OCI-LY1 (cell line): ENCODE measurements at regions not wholly inside any gene's neighbourhood (a gene's known extent, or its start where the extent isn't known, plus 50 kb on each side); places are given as distances from the start of the nearest gene placed in this dataset.

Experiments
- H2AFZ ChIP-seq: fragments of 200-600 bp; sonication (generic), shearing (Covaris generic); 2 replicates; pipeline ENCODE4 v1.6.0; 2014; ENCODE audit warnings: antibody characterized with exemption, mild to moderate bottlenecking, low read length
- H3F3A ChIP-seq: fragments of 200-600 bp; sonication (generic), shearing (Covaris generic); 2 replicates; pipeline ENCODE4 v1.6.0; 2014; ENCODE audit warnings: mild to moderate bottlenecking, antibody characterized with exemption, low read length, moderate library complexity; ENCODE audit not compliant: insufficient read depth
- H3K27ac ChIP-seq: fragments of 200-600 bp; sonication (generic); 2 replicates; pipeline ENCODE4 v1.5.1; 2014; ENCODE audit warnings: low read length, mixed run types, mild to moderate bottlenecking, low read depth; ENCODE audit not compliant: poor library complexity, severe bottlenecking
- H3K27me3 ChIP-seq: fragments of 200-600 bp; sonication (generic); 2 replicates; pipeline ENCODE4 v1.6.0; 2014; ENCODE audit warnings: antibody characterized with exemption, mild to moderate bottlenecking, low read length, moderate library complexity; ENCODE audit not compliant: insufficient read depth
- H3K36me3 ChIP-seq: fragments of 200-600 bp; sonication (generic); 2 replicates; pipeline ENCODE4 v1.6.1; 2014; ENCODE audit warnings: mild to moderate bottlenecking, antibody characterized with exemption, low read length, moderate library complexity, mixed read lengths; ENCODE audit not compliant: insufficient read depth
- H3K4me1 ChIP-seq: fragments of 200-600 bp; sonication (generic); 2 replicates; pipeline ENCODE4 v1.5.1; 2014; ENCODE audit warnings: mild to moderate bottlenecking, low read length, moderate library complexity; ENCODE audit not compliant: insufficient read depth, severe bottlenecking
- H3K4me2 ChIP-seq: fragments of 200-600 bp; sonication (generic), shearing (Covaris generic); 2 replicates; pipeline ENCODE4 v1.6.1; 2014; ENCODE audit warnings: low read length
- H3K4me3 ChIP-seq: fragments of 200-600 bp; sonication (generic); 2 replicates; pipeline ENCODE4 v1.5.1; 2014; ENCODE audit warnings: low read length, low read depth, mild to moderate bottlenecking, mixed read lengths; ENCODE audit not compliant: poor library complexity, severe bottlenecking
- H3K79me2 ChIP-seq: fragments of 200-600 bp; shearing (Covaris generic); 2 replicates; pipeline ENCODE4 v1.6.1; 2016; ENCODE audit warnings: mixed run types, low read length, mixed read lengths; ENCODE audit not compliant: insufficient read depth
- H3K9ac ChIP-seq: fragments of 200-600 bp; sonication (generic), shearing (Covaris generic); 2 replicates; pipeline ENCODE4 v1.6.1; 2014; ENCODE audit warnings: mild to moderate bottlenecking, low read length, mixed read lengths
- H3K9me2 ChIP-seq: fragments of 200-600 bp; sonication (generic), shearing (Covaris generic); 2 replicates; pipeline ENCODE4 v1.6.1; 2014; ENCODE audit warnings: low read depth, mild to moderate bottlenecking, low read length, mixed read lengths
- H3K9me3 ChIP-seq: fragments of 200-600 bp; shearing (Covaris generic); 2 replicates; pipeline ENCODE4 v1.6.1; 2014; ENCODE audit warnings: low read length, mixed read lengths
- H4K20me1 ChIP-seq: fragments of 200-600 bp; sonication (generic), shearing (Covaris generic); 2 replicates; pipeline ENCODE4 v1.6.0; 2016; ENCODE audit warnings: mild to moderate bottlenecking, low read length; ENCODE audit not compliant: insufficient read depth
- EZH2 ChIP-seq: fragments of 200-600 bp; sonication (generic), shearing (Covaris generic); IDR thresholded peaks from 2 replicates; pipeline ENCODE4 v1.8.0; 2017; ENCODE audit warnings: borderline replicate concordance, mixed run types, mild to moderate bottlenecking, antibody characterized with exemption, low read length, moderate library complexity, mixed read lengths
- TF ChIP-seq, protein P1 (sequence below): fragments of 200-600 bp; sonication (generic), shearing (Covaris generic); IDR thresholded peaks from 2 replicates; pipeline ENCODE4 v1.5.1; 2017; ENCODE audit warnings: mild to moderate bottlenecking, antibody characterized with exemption, low read length, moderate library complexity, mixed read lengths

- no peak overlapping the region for H3K9ac ChIP-seq
- no peaks in the 10 kb centered on the region for H3K9me3 ChIP-seq
- H4K20me1 ChIP-seq, result no peaks in the 10 kb centered on the region
- no peaks in the 10 kb centered on the region for H3K4me1 ChIP-seq
- TF ChIP-seq, protein P1, sequence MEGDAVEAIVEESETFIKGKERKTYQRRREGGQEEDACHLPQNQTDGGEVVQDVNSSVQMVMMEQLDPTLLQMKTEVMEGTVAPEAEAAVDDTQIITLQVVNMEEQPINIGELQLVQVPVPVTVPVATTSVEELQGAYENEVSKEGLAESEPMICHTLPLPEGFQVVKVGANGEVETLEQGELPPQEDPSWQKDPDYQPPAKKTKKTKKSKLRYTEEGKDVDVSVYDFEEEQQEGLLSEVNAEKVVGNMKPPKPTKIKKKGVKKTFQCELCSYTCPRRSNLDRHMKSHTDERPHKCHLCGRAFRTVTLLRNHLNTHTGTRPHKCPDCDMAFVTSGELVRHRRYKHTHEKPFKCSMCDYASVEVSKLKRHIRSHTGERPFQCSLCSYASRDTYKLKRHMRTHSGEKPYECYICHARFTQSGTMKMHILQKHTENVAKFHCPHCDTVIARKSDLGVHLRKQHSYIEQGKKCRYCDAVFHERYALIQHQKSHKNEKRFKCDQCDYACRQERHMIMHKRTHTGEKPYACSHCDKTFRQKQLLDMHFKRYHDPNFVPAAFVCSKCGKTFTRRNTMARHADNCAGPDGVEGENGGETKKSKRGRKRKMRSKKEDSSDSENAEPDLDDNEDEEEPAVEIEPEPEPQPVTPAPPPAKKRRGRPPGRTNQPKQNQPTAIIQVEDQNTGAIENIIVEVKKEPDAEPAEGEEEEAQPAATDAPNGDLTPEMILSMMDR, result no peak
- TF ChIP-seq EZH2, result no peak
- no peaks in the 10 kb centered on the region for H3K79me2 ChIP-seq
- H3K27ac ChIP-seq, result no peak overlapping the region
- H3K9me2 ChIP-seq, result no peaks in the 10 kb centered on the region
- no peak overlapping the region for H3K4me3 ChIP-seq
- no peak overlapping the region for H3K4me2 ChIP-seq
- H3K27me3 ChIP-seq, result peaks cover 5% of the 10 kb centered on the region; the same call in 1 of the 2 replicates
- H3F3A ChIP-seq, result no peaks in the 10 kb centered on the region
- H2AFZ ChIP-seq, result no peak overlapping the region
- H3K36me3 ChIP-seq, result no peaks in the 10 kb centered on the region
These were observed 122.5 kb upstream of the SPACA7 start for GRCh38 chr13:112253631-112254030.

- no peak overlapping the region for H2AFZ ChIP-seq
- no peak overlapping the region for H3K9ac ChIP-seq
- no peaks in the 10 kb centered on the region for H3K4me1 ChIP-seq
- no peaks in the 10 kb centered on the region for H3F3A ChIP-seq
- H3K9me2 ChIP-seq, result no peaks in the 10 kb centered on the region
- H3K9me3 ChIP-seq, result no peaks in the 10 kb centered on the region
- no peak overlapping the region for H3K4me2 ChIP-seq
- TF ChIP-seq, protein P1, result no peak
- TF ChIP-seq EZH2, result no peak
- no peaks in the 10 kb centered on the region for H3K36me3 ChIP-seq
- no peaks in the 10 kb centered on the region for H3K79me2 ChIP-seq
- peaks cover 5% of the 10 kb centered on the region; the same call in 1 of the 2 replicates for H3K27me3 ChIP-seq
- H3K4me3 ChIP-seq, result no peak overlapping the region
- H4K20me1 ChIP-seq, result no peaks in the 10 kb centered on the region
- H3K27ac ChIP-seq, result no peak overlapping the region
These were observed 121.9 kb upstream of the SPACA7 start for GRCh38 chr13:112254061-112254818.

GRCh38 chr13:112254900-112255299 is 121.3 kb upstream of the SPACA7 start:
- no peaks in the 10 kb centered on the region for H3F3A ChIP-seq
- no peak overlapping the region for H3K9ac ChIP-seq
- no peaks in the 10 kb centered on the region for H3K9me3 ChIP-seq
- TF ChIP-seq EZH2, result no peak
- TF ChIP-seq, protein P1, result no peak
- H3K36me3 ChIP-seq, result no peaks in the 10 kb centered on the region
- H3K4me3 ChIP-seq, result no peak overlapping the region
- H3K27me3 ChIP-seq, result peaks cover 5% of the 10 kb centered on the region; the same call in 1 of the 2 replicates
- no peaks in the 10 kb centered on the region for H3K4me1 ChIP-seq
- no peaks in the 10 kb centered on the region for H3K9me2 ChIP-seq
- no peaks in the 10 kb centered on the region for H3K79me2 ChIP-seq
- no peak overlapping the region for H3K27ac ChIP-seq
- no peak overlapping the region for H2AFZ ChIP-seq
- no peak overlapping the region for H3K4me2 ChIP-seq
- no peaks in the 10 kb centered on the region for H4K20me1 ChIP-seq
